HCT116 (cell line): ENCODE measurements at regions not wholly inside any gene's neighbourhood (a gene's known extent, or its start where the extent isn't known, plus 50 kb on each side); places are given as distances from the start of the nearest gene placed in this dataset.

ENCODE experiments used
- CTCF ChIP-seq, 3 experiments: fragments of 200-600 bp in 1 of 3; sonication (generic) in 1 of 3; IDR thresholded peaks in 2 of 3; conservative IDR thresholded peaks in 1 of 3; 2 replicates each; pipeline ENCODE4 v1.5.1; 2012 to 2017; ENCODE audit warnings: low read depth in 2 of 3, low read length in 2 of 3, antibody characterized with exemption in 1 of 3, borderline replicate concordance in 1 of 3, control low read depth in 1 of 3, mild to moderate bottlenecking in 1 of 3, mixed read lengths in 1 of 3, mixed run types in 1 of 3, moderate library complexity in 1 of 3; ENCODE audit not compliant: insufficient read depth in 1 of 3
- ELF1 ChIP-seq: IDR thresholded peaks from 2 replicates; pipeline ENCODE4 v1.6.1; 2012; ENCODE audit warnings: low read depth, borderline replicate concordance
- EZH2phosphoT487 ChIP-seq: fragments of 200-600 bp; IDR thresholded peaks from 2 replicates; pipeline ENCODE4 v1.6.1; 2018; ENCODE audit warnings: antibody characterized with exemption, borderline replicate concordance
- POLR2A ChIP-seq: IDR thresholded peaks from 2 replicates; pipeline ENCODE4 v1.7.0; 2011; ENCODE audit warnings: borderline replicate concordance; ENCODE audit not compliant: insufficient read depth, insufficient read length; ENCODE audit errors: extremely low read depth
- POLR2AphosphoS5 ChIP-seq: IDR thresholded peaks from 2 replicates; pipeline ENCODE4 v1.6.1; 2011; ENCODE audit warnings: mild to moderate bottlenecking, low read depth, low read length, moderate library complexity
- ZBTB33 ChIP-seq: IDR thresholded peaks from 2 replicates; pipeline ENCODE4 v1.6.1; 2011; ENCODE audit warnings: mild to moderate bottlenecking, low read length, moderate library complexity; ENCODE audit not compliant: insufficient replicate concordance; ENCODE audit errors: extremely low read depth
- ZFX ChIP-seq: fragments of 450-650 bp; IDR thresholded peaks from 2 replicates; pipeline ENCODE4 v1.6.1; 2017
- TF ChIP-seq, protein P1 (sequence below): IDR thresholded peaks from 2 replicates; pipeline ENCODE4 v1.6.1; 2012; ENCODE audit warnings: low read depth

DNA sequence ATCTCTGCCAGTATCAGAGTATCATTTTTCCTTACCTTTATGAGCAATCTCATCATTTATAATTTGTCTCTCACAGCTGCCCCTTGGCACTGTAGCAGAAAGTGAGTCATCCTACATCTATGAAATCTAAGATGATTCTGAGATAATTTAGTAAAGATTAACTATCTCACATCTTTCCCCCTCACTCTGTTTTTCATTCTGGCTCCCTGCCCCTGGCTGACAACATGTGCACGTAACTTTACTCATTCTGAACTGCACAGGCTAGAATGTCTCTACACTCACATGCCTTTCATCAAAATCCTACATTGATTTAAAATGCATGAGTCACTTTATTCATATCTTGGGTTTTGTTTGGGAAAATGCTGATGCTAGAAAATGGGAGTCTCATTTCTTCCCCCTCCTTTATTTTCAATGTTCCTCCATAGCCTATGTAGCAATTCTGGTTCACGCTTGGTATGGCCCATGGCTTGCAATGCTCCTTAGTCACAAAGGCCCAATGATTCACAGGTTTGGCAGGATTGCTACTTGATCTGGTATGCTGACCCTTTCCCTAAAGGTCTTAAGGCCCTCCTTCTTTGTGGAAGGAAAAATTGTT, 838.5 kb downstream of the TUSC7 start:
- TF ChIP-seq CTCF (IDR thresholded peaks at IDR 0.05 in 2 of 3, conservative IDR thresholded peaks at IDR 0.05 in 1 of 3; ENCODE audit: borderline replicate concordance in 1 of 3, insufficient read depth in 1 of 3, low read depth in 2 of 3, low read length in 2 of 3), result no peak
- no peak for TF ChIP-seq ZBTB33
- no peak for TF ChIP-seq POLR2A
- no peak for TF ChIP-seq ELF1
- TF ChIP-seq EZH2phosphoT487, result no peak
- no peak for TF ChIP-seq ZFX
- no peak for TF ChIP-seq POLR2AphosphoS5
- TF ChIP-seq, protein P1, sequence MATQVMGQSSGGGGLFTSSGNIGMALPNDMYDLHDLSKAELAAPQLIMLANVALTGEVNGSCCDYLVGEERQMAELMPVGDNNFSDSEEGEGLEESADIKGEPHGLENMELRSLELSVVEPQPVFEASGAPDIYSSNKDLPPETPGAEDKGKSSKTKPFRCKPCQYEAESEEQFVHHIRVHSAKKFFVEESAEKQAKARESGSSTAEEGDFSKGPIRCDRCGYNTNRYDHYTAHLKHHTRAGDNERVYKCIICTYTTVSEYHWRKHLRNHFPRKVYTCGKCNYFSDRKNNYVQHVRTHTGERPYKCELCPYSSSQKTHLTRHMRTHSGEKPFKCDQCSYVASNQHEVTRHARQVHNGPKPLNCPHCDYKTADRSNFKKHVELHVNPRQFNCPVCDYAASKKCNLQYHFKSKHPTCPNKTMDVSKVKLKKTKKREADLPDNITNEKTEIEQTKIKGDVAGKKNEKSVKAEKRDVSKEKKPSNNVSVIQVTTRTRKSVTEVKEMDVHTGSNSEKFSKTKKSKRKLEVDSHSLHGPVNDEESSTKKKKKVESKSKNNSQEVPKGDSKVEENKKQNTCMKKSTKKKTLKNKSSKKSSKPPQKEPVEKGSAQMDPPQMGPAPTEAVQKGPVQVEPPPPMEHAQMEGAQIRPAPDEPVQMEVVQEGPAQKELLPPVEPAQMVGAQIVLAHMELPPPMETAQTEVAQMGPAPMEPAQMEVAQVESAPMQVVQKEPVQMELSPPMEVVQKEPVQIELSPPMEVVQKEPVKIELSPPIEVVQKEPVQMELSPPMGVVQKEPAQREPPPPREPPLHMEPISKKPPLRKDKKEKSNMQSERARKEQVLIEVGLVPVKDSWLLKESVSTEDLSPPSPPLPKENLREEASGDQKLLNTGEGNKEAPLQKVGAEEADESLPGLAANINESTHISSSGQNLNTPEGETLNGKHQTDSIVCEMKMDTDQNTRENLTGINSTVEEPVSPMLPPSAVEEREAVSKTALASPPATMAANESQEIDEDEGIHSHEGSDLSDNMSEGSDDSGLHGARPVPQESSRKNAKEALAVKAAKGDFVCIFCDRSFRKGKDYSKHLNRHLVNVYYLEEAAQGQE, result no peak
